Adrenal gland (tissue), 9 donors: ENCODE measurements at regions not wholly inside any gene's neighbourhood (a gene's known extent, or its start where the extent isn't known, plus 50 kb on each side); places are given as distances from the start of the nearest gene placed in this dataset.

ENCODE experiments used
- DNase-seq, 7 donors: peaks; one replicate each; pipeline ENCODE4 v3.0.0-alpha.2; 2019 to 2020
- H3K27ac ChIP-seq, 5 donors: fragments of 200-600 bp; sonication (generic) in 4 of 5; 1 replicate in 3 of 5; 2 replicates in 2 of 5; pipeline versions ENCODE4 v1.5.1 to v1.8.0; 2016 to 2020; ENCODE audit warnings: mild to moderate bottlenecking in 1 of 5
- H3K27me3 ChIP-seq: fragments of 200-600 bp; 2 replicates; pipeline ENCODE4 v1.8.0; 2021
- H3K36me3 ChIP-seq, 2 donors: fragments of 200-600 bp; replicated peaks in 1 of 2; 1 replicate in 1 of 2; 2 replicates in 1 of 2; pipeline versions ENCODE4 v1.5.1 to v1.8.0; 2018 to 2022
- H3K4me1 ChIP-seq, 2 donors: fragments of 200-600 bp; replicated peaks in 1 of 2; 1 replicate in 1 of 2; 2 replicates in 1 of 2; pipeline versions ENCODE4 v1.5.1 to v1.8.0; 2018 to 2021
- H3K4me3 ChIP-seq, 4 donors: fragments of 200-600 bp; sonication (generic) in 3 of 4; one replicate each; pipeline ENCODE4 v1.5.1; 2016 to 2018
- H3K9me3 ChIP-seq, 3 donors: fragments of 200-600 bp; sonication (generic) in 1 of 3; replicated peaks in 1 of 3; 1 replicate in 2 of 3; 2 replicates in 1 of 3; pipeline versions ENCODE4 v1.5.1 to v1.8.0; 2016 to 2021
- POLR2A ChIP-seq, 2 donors: fragments of 450-650 bp; IDR thresholded peaks; one replicate each; pipeline ENCODE4 v1.6.1; 2017; ENCODE audit warnings: antibody characterized with exemption in 2 of 2, mild to moderate bottlenecking in 2 of 2, moderate library complexity in 1 of 2
- WGBS, 4 donors: extraction: QIAGEN DNeasy Blood & Tissue Kit in 2 of 4; methylation state at CpG; one replicate each; pipeline versions ENCODE4 v1.1.5 to v1.1.7; 2013 to 2017; 5-methylcytosine and 5-hydroxymethylcytosine counted together
- intact Hi-C, 2 donors: fragments of 100-400 bp; cut with DNase I; formaldehyde crosslinking; loops; one replicate each; pipeline versions ENCODE4 v1.14.1 to v1.15.0; 2022 to 2023
- TF ChIP-seq, protein P1 (sequence below), 6 experiments: fragments of 450-650 bp in 4 of 6; fragments of 200-600 bp in 2 of 6; sonication (generic) in 1 of 6; IDR thresholded peaks; 1 replicate in 5 of 6; 2 replicates in 1 of 6; pipeline versions ENCODE4 v1.5.1 to v1.8.0; 2016 to 2021; ENCODE audit warnings: antibody characterized with exemption in 6 of 6, mild to moderate bottlenecking in 2 of 6, moderate library complexity in 1 of 6
- donor health status: healthy with polysubstance abuse.
- donor health status: Bipolar disorder and iron deficiency.
- donor health status: DM: yes; HTN: yes; CAD: no.
- donor health status: DM: no; HTN: no; CAD: no.
- donor health status: DM: no; HTN: no; CAD: no.

DNA sequence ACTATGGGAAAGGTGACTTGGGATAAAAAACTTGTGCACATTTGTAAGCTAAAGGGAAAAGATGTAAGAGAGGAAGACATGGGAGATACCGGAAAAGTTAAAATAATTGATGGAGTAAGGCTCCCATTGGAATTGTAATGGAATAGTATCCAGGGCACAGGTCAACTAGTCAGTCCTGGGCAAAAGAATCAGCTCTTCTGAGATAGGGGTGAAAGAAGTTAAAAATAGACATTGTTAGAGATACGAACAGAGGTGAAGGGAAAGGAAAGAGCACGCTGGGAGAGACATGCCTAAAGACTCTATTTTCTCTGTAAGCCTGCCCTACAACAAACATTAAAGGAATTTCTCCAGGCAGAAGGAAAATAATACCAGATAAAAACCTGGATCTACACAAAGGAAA is 101.6 kb downstream of the SLC41A2 start:
- DNase-seq, result no peak
- Histone ChIP-seq H3K4me1 (no peaks in the 10 kb centered on the region), H3K4me3 (no peak overlapping the region), H3K27me3 (no peaks in the 10 kb centered on the region), H3K36me3 (no peaks in the 10 kb centered on the region), H3K9me3 (no peaks in the 10 kb centered on the region), H3K27ac (no peak overlapping the region)
- intact Hi-C loops, result no loop called here
- WGBS, 4 donors, result 65 to 71% (median 68%) methylated on average over 3 of the region's 3 CpGs
- no peak for TF ChIP-seq POLR2A (IDR thresholded peaks at IDR 0.05)
- TF ChIP-seq, protein P1, sequence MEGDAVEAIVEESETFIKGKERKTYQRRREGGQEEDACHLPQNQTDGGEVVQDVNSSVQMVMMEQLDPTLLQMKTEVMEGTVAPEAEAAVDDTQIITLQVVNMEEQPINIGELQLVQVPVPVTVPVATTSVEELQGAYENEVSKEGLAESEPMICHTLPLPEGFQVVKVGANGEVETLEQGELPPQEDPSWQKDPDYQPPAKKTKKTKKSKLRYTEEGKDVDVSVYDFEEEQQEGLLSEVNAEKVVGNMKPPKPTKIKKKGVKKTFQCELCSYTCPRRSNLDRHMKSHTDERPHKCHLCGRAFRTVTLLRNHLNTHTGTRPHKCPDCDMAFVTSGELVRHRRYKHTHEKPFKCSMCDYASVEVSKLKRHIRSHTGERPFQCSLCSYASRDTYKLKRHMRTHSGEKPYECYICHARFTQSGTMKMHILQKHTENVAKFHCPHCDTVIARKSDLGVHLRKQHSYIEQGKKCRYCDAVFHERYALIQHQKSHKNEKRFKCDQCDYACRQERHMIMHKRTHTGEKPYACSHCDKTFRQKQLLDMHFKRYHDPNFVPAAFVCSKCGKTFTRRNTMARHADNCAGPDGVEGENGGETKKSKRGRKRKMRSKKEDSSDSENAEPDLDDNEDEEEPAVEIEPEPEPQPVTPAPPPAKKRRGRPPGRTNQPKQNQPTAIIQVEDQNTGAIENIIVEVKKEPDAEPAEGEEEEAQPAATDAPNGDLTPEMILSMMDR (IDR thresholded peaks at IDR 0.05), result no peak

DNA sequence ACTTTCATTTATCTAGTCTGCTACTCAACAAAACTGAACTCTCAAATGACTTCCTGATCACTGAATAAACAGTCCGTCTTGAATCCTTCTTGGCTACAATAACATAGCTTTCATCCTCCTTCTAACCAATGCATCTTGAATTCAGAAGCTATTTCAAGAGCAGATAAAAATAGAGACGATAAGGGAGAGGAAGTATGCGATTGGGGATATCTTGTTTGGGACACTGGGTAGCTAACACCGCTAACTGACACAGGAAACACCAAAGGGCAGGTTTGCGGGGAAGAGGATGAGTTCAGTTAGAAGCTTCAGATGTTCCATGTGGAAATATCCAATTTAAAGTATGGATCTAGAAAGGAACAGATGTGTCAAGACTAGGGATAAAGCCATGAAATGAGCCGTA is 102.5 kb downstream of the SLC41A2 start:
- Histone ChIP-seq H3K36me3 (no peaks in the 10 kb centered on the region), H3K27me3 (no peaks in the 10 kb centered on the region), H3K9me3 (no peaks in the 10 kb centered on the region), H3K27ac (no peak overlapping the region), H3K4me1 (no peaks in the 10 kb centered on the region), H3K4me3 (no peak overlapping the region)
- WGBS, 4 donors, result 66 to 71% (median 69%) methylated on average over 6 of the region's 6 CpGs
- intact Hi-C loops, result no loop called here
- TF ChIP-seq, protein P1 (IDR thresholded peaks at IDR 0.05), result no peak
- TF ChIP-seq POLR2A (IDR thresholded peaks at IDR 0.05), result no peak
- no peak for DNase-seq

DNA sequence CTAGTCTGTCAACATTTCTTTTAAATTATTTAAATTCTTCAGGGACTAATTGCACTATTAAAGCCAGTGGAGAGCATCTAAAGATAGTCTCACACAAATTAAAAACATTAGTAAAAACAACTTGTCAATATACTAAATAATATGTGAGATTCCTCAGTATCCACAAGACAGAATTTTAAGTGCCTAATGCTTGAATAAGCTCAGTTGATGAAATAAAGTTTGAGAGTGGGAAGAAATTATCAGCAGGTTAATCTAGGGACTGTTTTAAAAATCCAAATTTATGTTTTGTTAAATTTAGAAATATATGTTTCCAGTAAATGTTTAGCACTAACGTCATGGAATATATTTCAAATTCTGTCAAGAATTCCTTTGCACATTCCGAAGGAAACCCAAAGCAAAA is 105.2 kb downstream of the SLC41A2 start:
- no peaks in the 10 kb centered on the region for H3K27me3 ChIP-seq
- H3K9me3 ChIP-seq, result no peaks in the 10 kb centered on the region
- TF ChIP-seq, protein P1 (IDR thresholded peaks at IDR 0.05), result no peak
- no peak for TF ChIP-seq POLR2A (IDR thresholded peaks at IDR 0.05)
- intact Hi-C loops, result no loop called here
- H3K4me3 ChIP-seq, result no peak overlapping the region
- WGBS, 4 donors, result 81 to 90% (median 85%) methylated on average over 2 of the region's 2 CpGs
- H3K27ac ChIP-seq, result no peak overlapping the region
- no peaks in the 10 kb centered on the region for H3K36me3 ChIP-seq
- H3K4me1 ChIP-seq, result no peaks in the 10 kb centered on the region
- no peak for DNase-seq

DNA sequence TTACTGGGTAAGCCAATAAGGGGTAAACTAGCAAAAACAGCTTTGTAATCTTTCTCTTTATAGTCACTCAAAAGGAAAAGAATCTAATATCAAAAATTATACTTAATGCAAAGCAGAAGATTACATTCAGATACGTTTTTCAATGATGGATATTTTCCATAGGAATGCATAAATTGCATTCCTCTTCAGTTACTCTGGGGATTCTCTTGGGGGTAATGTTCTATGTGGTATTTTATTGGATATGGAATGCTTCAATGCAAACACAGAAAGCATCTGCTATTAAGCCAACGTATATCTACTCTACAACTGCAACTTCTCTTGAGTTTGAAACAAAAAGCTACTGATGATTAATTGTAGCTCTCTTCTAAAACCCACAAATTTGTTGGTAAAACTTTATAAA is 106.0 kb downstream of the SLC41A2 start:
- TF ChIP-seq, protein P1 (IDR thresholded peaks at IDR 0.05), result no peak
- TF ChIP-seq POLR2A (IDR thresholded peaks at IDR 0.05), result no peak
- H3K27ac ChIP-seq, result no peak overlapping the region
- no peaks in the 10 kb centered on the region for H3K27me3 ChIP-seq
- H3K4me3 ChIP-seq, result no peak overlapping the region
- intact Hi-C loops, result no loop called here
- H3K9me3 ChIP-seq, result no peaks in the 10 kb centered on the region
- no peak for DNase-seq
- no peaks in the 10 kb centered on the region for H3K4me1 ChIP-seq
- H3K36me3 ChIP-seq, result no peaks in the 10 kb centered on the region
- WGBS, 4 donors, result 80 to 87% (median 85%) methylated on average over 2 of the region's 2 CpGs
